ENCODE measurements at regions not wholly inside any gene's neighbourhood (a gene's known extent, or its start where the extent isn't known, plus 50 kb on each side); places are given as distances from the start of the nearest gene placed in this dataset.

DNA sequence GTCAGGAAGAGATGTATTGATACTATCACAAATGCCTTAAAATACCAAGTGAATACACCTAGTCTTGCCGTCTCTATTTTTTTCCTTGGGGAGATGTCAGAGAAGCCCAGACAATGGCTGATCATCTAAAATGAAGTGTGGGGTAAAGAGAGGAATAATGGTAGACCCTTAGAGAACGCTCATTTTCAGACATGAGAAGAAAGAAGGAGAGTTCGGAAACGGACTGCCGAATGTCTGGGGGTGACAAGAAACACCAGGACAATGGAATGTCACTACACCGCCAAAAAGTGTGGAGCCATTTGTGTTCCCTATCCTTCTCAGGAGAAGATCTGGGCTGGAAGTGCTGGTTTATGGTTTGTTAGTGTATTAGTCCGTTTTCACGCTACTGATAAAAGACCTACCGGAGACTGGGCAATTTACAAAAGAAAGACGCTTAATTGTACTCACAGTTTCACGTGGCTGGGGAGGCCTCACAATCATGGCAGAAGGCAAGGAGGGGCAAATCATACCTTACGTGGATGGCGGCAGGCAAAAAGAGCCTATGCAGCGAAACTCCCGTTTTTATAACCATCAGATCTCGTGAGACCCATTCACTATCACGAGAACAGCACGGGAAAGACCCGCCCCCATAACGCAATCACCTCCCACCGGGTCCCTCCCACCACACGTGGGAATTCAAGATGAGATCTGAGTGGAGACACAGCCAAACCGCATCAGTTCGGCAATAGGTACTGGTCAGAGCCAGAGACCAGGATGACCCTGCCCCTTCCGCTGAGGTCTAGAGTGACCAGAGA lies 743.7 kb downstream of the GALR1 start:
- TF ChIP-seq, protein P1, sequence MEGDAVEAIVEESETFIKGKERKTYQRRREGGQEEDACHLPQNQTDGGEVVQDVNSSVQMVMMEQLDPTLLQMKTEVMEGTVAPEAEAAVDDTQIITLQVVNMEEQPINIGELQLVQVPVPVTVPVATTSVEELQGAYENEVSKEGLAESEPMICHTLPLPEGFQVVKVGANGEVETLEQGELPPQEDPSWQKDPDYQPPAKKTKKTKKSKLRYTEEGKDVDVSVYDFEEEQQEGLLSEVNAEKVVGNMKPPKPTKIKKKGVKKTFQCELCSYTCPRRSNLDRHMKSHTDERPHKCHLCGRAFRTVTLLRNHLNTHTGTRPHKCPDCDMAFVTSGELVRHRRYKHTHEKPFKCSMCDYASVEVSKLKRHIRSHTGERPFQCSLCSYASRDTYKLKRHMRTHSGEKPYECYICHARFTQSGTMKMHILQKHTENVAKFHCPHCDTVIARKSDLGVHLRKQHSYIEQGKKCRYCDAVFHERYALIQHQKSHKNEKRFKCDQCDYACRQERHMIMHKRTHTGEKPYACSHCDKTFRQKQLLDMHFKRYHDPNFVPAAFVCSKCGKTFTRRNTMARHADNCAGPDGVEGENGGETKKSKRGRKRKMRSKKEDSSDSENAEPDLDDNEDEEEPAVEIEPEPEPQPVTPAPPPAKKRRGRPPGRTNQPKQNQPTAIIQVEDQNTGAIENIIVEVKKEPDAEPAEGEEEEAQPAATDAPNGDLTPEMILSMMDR (IDR thresholded peaks at IDR 0.05), result no peak
- TF ChIP-seq POLR2AphosphoS5 (IDR thresholded peaks at IDR 0.05), result no peak
